ENCODE measurements at regions not wholly inside any gene's neighbourhood (a gene's known extent, or its start where the extent isn't known, plus 50 kb on each side); places are given as distances from the start of the nearest gene placed in this dataset.

DNA sequence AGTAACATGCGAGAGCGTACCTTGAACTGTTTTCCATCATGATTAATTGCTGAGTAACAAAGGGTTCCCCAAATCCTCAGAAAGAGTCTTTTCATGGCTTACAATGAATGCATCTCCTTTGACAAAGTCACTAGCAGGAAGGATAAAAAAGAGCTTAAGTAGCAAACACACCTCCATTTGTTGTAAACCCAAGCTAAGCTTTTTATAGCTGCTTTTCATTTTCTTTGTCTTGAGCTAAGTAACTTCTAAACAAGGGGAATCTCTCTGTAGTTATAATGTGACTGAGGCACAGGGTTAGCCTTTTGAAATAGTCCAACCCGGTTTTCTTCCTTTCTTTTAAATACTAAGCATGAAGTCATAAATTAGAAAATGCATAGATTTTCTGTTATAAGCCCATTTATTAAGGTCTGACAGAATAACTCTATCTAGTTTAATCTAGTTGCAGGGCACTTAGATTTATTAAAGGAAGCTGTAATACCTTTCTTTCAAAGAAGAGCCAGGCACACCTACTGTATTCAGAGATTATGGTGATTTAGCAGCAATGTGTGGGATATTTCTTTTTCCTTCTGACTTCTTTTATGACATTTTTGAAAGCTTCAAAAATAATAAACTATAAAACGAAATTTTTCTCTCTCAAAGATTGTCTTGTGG, 226.9 kb upstream of the SMIM31 start:
- POLR2A ChIA-PET, result interaction anchor here (0.6 to 1.1 kb wide), 2 partner anchors 9 to 10 kb away, joined by 3 to 4 read pairs; no protein-coding TSS in a partner anchor

DNA sequence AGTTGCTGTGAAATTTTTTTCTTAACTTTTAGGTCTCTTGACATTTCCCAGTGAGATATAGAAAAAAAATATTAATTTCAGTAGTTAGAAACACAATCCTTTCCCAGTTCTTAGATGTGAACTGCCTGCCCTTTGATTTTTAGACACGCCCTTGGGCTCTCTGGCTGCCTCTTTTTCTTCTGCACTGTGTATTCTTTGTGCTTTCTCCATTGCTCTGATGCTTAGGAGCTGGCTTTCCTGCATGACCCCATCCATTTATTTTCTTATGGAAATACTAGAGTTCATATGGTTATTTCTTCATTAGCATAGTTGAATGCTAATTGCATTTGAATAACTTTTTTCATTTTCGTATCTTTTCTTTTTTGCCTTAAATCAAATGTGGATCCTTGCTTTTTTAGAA, 224.9 kb upstream of the SMIM31 start:
- Mint-ChIP-seq H3K4me3 (ENCODE audit: unreplicated experiment) (no peak overlapping the region), H3K27me3 (ENCODE audit: insufficient read depth, unreplicated experiment) (no peaks in the 10 kb centered on the region), H3K4me1 (ENCODE audit: insufficient read depth, unreplicated experiment) (peaks cover 9% of the 10 kb centered on the region), H3K36me3 (ENCODE audit: insufficient read depth, unreplicated experiment) (no peaks in the 10 kb centered on the region), H3K27ac (ENCODE audit: low read depth, unreplicated experiment) (no peak overlapping the region), H3K9me3 (ENCODE audit: unreplicated experiment) (peaks cover 17% of the 10 kb centered on the region)
- ChIA-PET CTCF (interaction anchor here (0.6 kb wide), 1 partner anchor 74 kb away, joined by 3 read pairs; no protein-coding TSS in a partner anchor), POLR2A (no interaction called here)
- no peak for DNase-seq (ENCODE audit: unreplicated experiment)
- TF ChIP-seq, protein P1, sequence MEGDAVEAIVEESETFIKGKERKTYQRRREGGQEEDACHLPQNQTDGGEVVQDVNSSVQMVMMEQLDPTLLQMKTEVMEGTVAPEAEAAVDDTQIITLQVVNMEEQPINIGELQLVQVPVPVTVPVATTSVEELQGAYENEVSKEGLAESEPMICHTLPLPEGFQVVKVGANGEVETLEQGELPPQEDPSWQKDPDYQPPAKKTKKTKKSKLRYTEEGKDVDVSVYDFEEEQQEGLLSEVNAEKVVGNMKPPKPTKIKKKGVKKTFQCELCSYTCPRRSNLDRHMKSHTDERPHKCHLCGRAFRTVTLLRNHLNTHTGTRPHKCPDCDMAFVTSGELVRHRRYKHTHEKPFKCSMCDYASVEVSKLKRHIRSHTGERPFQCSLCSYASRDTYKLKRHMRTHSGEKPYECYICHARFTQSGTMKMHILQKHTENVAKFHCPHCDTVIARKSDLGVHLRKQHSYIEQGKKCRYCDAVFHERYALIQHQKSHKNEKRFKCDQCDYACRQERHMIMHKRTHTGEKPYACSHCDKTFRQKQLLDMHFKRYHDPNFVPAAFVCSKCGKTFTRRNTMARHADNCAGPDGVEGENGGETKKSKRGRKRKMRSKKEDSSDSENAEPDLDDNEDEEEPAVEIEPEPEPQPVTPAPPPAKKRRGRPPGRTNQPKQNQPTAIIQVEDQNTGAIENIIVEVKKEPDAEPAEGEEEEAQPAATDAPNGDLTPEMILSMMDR (IDR thresholded peaks at IDR 0.05; ENCODE audit: unreplicated experiment), result no peak
- intact Hi-C loops (cut with micrococcal nuclease), result no loop called here
- no TSS peak for BruUV-seq (replicated peaks)

More for the DNA sequence above, 226.9 kb upstream of the SMIM31 start:
- intact Hi-C loops (cut with micrococcal nuclease), result no loop called here
- Mint-ChIP-seq H3K27ac (ENCODE audit: low read depth, unreplicated experiment) (no peak overlapping the region), H3K4me1 (ENCODE audit: insufficient read depth, unreplicated experiment) (peaks cover 9% of the 10 kb centered on the region), H3K27me3 (ENCODE audit: insufficient read depth, unreplicated experiment) (no peaks in the 10 kb centered on the region), H3K36me3 (ENCODE audit: insufficient read depth, unreplicated experiment) (no peaks in the 10 kb centered on the region), H3K4me3 (ENCODE audit: unreplicated experiment) (no peak overlapping the region), H3K9me3 (ENCODE audit: unreplicated experiment) (peaks cover 16% of the 10 kb centered on the region)
- TF ChIP-seq, protein P1 (IDR thresholded peaks at IDR 0.05; ENCODE audit: unreplicated experiment), result no peak
- no TSS peak for BruUV-seq (replicated peaks)
- CTCF ChIA-PET, result interaction anchor here (0.6 kb wide), 1 partner anchor 212 kb away, joined by 3 read pairs; no protein-coding TSS in a partner anchor
- no peak for DNase-seq (ENCODE audit: unreplicated experiment)

DNA sequence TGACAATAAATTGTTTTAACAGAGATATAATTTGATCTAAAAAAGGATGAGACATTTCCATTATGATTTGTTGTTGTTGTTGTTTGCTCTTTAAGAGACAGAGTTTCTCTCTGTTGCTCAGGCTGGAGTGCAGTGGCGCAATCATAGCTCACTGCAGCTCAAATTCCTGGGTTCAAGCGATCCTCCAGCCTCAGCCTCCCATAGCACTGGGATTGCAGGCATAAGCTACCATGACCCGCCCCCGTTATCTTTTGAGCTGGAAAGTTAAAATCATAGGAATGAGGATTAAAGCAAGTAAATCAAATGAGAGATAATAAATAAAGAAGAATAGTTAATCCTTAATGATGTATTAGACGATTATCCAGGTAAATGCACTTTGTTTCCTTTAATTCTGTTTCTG, 224.4 kb upstream of the SMIM31 start:
- DNase-seq (ENCODE audit: unreplicated experiment), result no peak
- POLR2A ChIA-PET, result no interaction called here
- TF ChIP-seq, protein P1 (IDR thresholded peaks at IDR 0.05; ENCODE audit: unreplicated experiment), result no peak
- no TSS peak for BruUV-seq (replicated peaks)
- no peaks in the 10 kb centered on the region for H3K27me3 Mint-ChIP-seq (ENCODE audit: insufficient read depth, unreplicated experiment)
- peaks cover 9% of the 10 kb centered on the region for H3K4me1 Mint-ChIP-seq (ENCODE audit: insufficient read depth, unreplicated experiment)
- CTCF ChIA-PET, result no interaction called here
- H3K4me3 Mint-ChIP-seq (ENCODE audit: unreplicated experiment), result no peak overlapping the region
- H3K9me3 Mint-ChIP-seq (ENCODE audit: unreplicated experiment), result peaks cover 17% of the 10 kb centered on the region
- H3K36me3 Mint-ChIP-seq (ENCODE audit: insufficient read depth, unreplicated experiment), result no peaks in the 10 kb centered on the region
- intact Hi-C loops (cut with micrococcal nuclease), result no loop called here
- H3K27ac Mint-ChIP-seq (ENCODE audit: low read depth, unreplicated experiment), result no peak overlapping the region

DNA sequence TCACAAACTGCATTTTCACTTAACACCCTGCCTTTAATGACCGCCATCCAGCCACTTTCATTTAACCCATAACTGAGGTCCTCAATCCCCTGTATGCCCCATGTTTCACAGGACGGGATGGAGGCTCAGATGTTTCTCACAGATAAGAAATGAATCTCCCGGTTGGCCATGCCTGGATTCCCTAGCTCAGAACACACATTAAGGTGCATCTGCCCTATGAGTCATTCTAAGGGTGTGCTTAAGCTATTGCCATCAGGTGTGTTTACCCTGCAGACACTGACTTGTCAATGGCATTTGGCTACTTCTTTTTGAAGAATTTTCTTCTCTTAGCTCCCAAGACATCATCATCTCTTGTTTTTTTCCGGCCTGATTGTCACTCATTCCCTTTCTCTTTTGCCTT, 222.6 kb upstream of the SMIM31 start:
- H3K4me1 Mint-ChIP-seq (ENCODE audit: insufficient read depth, unreplicated experiment), result peaks cover 15% of the 10 kb centered on the region
- no peak overlapping the region for H3K27ac Mint-ChIP-seq (ENCODE audit: low read depth, unreplicated experiment)
- BruUV-seq (replicated peaks), result no TSS peak
- DNase-seq (ENCODE audit: unreplicated experiment), result peak; percentile 41
- CTCF ChIA-PET, result interaction anchor here (0.5 to 1.2 kb wide), 2 partner anchors 11 to 51 kb away, joined by 3 to 4 read pairs; no protein-coding TSS in a partner anchor
- H3K9me3 Mint-ChIP-seq (ENCODE audit: unreplicated experiment), result peaks cover 17% of the 10 kb centered on the region
- H3K36me3 Mint-ChIP-seq (ENCODE audit: insufficient read depth, unreplicated experiment), result no peaks in the 10 kb centered on the region
- no peaks in the 10 kb centered on the region for H3K27me3 Mint-ChIP-seq (ENCODE audit: insufficient read depth, unreplicated experiment)
- TF ChIP-seq, protein P1 (IDR thresholded peaks at IDR 0.05; ENCODE audit: unreplicated experiment), result no peak
- POLR2A ChIA-PET, result interaction anchor here (0.6 to 1.0 kb wide), 2 partner anchors 22 to 560 kb away, joined by 3 read pairs; no protein-coding TSS in a partner anchor
- no peak overlapping the region for H3K4me3 Mint-ChIP-seq (ENCODE audit: unreplicated experiment)
- intact Hi-C loops (cut with micrococcal nuclease), result loop anchor here (10.0 kb wide), 1 partner anchor 113 kb away; no protein-coding TSS in a partner anchor

Data from MCF 10A (cell line).